ENCODE measurements at regions not wholly inside any gene's neighbourhood (a gene's known extent, or its start where the extent isn't known, plus 50 kb on each side); places are given as distances from the start of the nearest gene placed in this dataset.

GRCh38 chr11:40062616-40063015 is 1396.8 kb downstream of the LRRC4C start:
- TF ChIP-seq POLR2A (IDR thresholded peaks at IDR 0.05; ENCODE audit: extremely low read depth, insufficient read length) (no peak), MYC (IDR thresholded peaks at IDR 0.05; ENCODE audit: low read depth, low read length) (no peak), CTCF (IDR thresholded peaks at IDR 0.05; ENCODE audit: low read depth, low read length) (no peak)
- TF ChIP-seq, protein P1, sequence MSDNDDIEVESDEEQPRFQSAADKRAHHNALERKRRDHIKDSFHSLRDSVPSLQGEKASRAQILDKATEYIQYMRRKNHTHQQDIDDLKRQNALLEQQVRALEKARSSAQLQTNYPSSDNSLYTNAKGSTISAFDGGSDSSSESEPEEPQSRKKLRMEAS (IDR thresholded peaks at IDR 0.05; ENCODE audit: low read depth, low read length) = no peak
- no peak overlapping the region for H3K4me3 ChIP-seq (ENCODE audit: low read depth, low read length)
- DNase-seq (ENCODE audit: low read depth) = no peak

DNA sequence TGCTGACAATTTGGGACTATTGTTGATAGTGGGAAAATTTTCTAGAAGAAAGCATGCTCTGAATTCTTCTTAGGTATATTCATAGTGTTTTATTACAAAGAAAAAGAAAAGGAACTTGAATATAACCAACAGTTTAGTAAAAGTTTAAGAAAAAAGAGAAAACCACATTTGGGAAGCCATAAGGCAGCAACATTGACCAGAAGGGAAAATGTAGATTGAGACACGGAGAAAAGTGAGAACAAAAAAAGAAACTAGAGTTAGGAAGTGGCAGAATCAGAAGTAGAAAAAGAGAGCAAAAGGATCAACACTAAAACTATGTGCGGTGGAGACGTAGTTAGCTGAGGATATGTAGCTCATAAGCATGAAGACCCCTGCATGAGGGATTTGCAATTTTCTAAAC is 1398.2 kb downstream of the LRRC4C start:
- TF ChIP-seq POLR2A (IDR thresholded peaks at IDR 0.05; ENCODE audit: extremely low read depth, insufficient read length) (no peak), CTCF (IDR thresholded peaks at IDR 0.05; ENCODE audit: low read depth, low read length) (no peak), MYC (IDR thresholded peaks at IDR 0.05; ENCODE audit: low read depth, low read length) (no peak)
- TF ChIP-seq, protein P1 (IDR thresholded peaks at IDR 0.05; ENCODE audit: low read depth, low read length) = no peak
- DNase-seq (ENCODE audit: low read depth) = no peak
- H3K4me3 ChIP-seq (ENCODE audit: low read depth, low read length) = no peak overlapping the region

- TF ChIP-seq MYC (IDR thresholded peaks at IDR 0.05; ENCODE audit: low read depth, low read length) (no peak), POLR2A (IDR thresholded peaks at IDR 0.05; ENCODE audit: extremely low read depth, insufficient read length) (no peak), CTCF (IDR thresholded peaks at IDR 0.05; ENCODE audit: low read depth, low read length) (no peak)
- TF ChIP-seq, protein P1 (IDR thresholded peaks at IDR 0.05; ENCODE audit: low read depth, low read length) = no peak
- DNase-seq (ENCODE audit: low read depth) = no peak
- H3K4me3 ChIP-seq (ENCODE audit: low read depth, low read length) = no peak overlapping the region
Observed at GRCh38 chr11:40054631-40055030, 1404.8 kb downstream of the LRRC4C start.

DNA sequence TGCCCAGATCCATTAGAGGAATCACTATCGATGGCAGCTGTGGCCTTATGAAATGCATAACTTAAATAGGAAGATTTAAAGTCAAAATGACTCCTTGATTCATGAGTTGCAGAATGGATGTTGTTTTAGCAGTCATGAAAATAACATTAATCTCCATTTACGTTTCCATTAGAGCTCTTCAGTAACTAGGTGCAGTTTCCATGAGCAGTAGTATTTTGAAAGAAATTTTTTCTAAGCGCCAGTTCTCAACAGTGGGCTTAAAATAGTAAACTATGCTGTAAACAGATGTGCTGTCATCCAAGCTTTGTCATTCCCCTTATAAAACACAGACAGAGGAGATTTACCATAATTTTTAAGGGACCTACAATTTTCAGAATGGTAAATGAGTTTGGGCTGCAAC is 1414.1 kb downstream of the LRRC4C start:
- no peak for DNase-seq (ENCODE audit: low read depth)
- no peak for TF ChIP-seq POLR2A (IDR thresholded peaks at IDR 0.05; ENCODE audit: extremely low read depth, insufficient read length)
- H3K4me3 ChIP-seq (ENCODE audit: low read depth, low read length) = no peak overlapping the region

GRCh38 chr11:40037005-40037404 is 1422.4 kb downstream of the LRRC4C start:
- DNase-seq (ENCODE audit: low read depth) = no peak
- H3K4me3 ChIP-seq (ENCODE audit: low read depth, low read length) = no peak overlapping the region
- TF ChIP-seq CTCF (IDR thresholded peaks at IDR 0.05; ENCODE audit: low read depth, low read length) (no peak), MYC (IDR thresholded peaks at IDR 0.05; ENCODE audit: low read depth, low read length) (no peak), POLR2A (IDR thresholded peaks at IDR 0.05; ENCODE audit: extremely low read depth, insufficient read length) (no peak)
- TF ChIP-seq, protein P1 (IDR thresholded peaks at IDR 0.05; ENCODE audit: low read depth, low read length) = no peak

- DNase-seq (ENCODE audit: low read depth) = no peak
- no peak for TF ChIP-seq POLR2A (IDR thresholded peaks at IDR 0.05; ENCODE audit: extremely low read depth, insufficient read length)
- TF ChIP-seq MYC (IDR thresholded peaks at IDR 0.05; ENCODE audit: low read depth, low read length) = no peak
- TF ChIP-seq CTCF (IDR thresholded peaks at IDR 0.05; ENCODE audit: low read depth, low read length) = no peak
- TF ChIP-seq, protein P1 (IDR thresholded peaks at IDR 0.05; ENCODE audit: low read depth, low read length) = no peak
- no peak overlapping the region for H3K4me3 ChIP-seq (ENCODE audit: low read depth, low read length)
Observed at GRCh38 chr11:40032331-40032730, 1427.1 kb downstream of the LRRC4C start.
